Dedifferentiated amniotic fluid mesenchymal stem cell (primary cell): ENCODE measurements at regions not wholly inside any gene's neighbourhood (a gene's known extent, or its start where the extent isn't known, plus 50 kb on each side); places are given as distances from the start of the nearest gene placed in this dataset.
"Not testable (repeated sequence)": the region's sequence is repeated elsewhere in the genome, so short reads cannot be mapped to it uniquely, and the experiment has no call there.

ENCODE experiments used
- DNase-seq: peaks from one replicate; pipeline ENCODE4 v3.0.0-alpha.2; 2016; ENCODE audit errors: extremely low spot score

GRCh38 chr2:120498576-120499394 is 152.8 kb downstream of the INHBB start:
- no peak for DNase-seq

- DNase-seq, result no peak
These were observed 154.0 kb downstream of the INHBB start for GRCh38 chr2:120499784-120500495.

DNA sequence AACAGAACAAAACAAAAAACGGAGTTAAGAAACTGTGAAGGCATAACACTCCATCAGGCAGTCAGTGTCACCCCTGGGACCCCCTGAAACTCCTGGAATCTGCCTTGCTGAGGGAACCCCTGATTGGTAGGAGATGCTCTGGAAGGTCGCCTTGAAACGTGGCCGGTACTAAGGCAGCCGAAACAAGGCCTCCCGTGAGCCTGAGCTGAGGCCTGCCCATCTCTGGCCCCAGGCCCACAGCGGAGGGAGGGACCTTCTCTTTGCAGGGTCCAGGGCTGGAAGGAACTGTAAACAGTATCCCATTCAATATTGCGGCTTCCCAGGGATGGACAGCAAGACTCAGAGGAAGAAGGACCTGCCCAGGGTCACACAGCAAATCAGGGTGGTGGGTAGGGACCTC is 155.7 kb downstream of the INHBB start:
- DNase-seq, result no peak

- DNase-seq, result no peak
These were observed 156.4 kb downstream of the INHBB start for GRCh38 chr2:120502357-120502756.

DNA sequence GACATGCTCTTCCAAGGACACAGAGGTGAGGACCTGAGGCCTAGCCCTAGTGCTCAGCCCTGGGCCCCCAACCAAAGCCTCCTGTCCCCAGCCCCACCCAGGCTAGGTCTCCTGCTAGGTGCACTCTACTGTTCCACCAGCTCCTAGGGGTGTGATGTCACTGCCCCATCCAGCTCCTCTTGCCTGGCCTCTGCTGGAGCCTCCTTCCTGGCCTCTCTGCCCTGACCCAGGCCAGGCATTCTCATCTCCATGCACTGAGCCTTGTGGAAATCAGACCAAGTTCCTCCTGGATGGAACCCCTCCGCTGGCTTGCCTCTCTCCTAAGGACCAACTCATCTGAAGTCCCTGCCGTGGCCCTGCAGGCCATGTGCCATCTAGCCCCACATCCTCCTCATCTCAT is 156.8 kb downstream of the INHBB start:
- DNase-seq, result no peak

DNA sequence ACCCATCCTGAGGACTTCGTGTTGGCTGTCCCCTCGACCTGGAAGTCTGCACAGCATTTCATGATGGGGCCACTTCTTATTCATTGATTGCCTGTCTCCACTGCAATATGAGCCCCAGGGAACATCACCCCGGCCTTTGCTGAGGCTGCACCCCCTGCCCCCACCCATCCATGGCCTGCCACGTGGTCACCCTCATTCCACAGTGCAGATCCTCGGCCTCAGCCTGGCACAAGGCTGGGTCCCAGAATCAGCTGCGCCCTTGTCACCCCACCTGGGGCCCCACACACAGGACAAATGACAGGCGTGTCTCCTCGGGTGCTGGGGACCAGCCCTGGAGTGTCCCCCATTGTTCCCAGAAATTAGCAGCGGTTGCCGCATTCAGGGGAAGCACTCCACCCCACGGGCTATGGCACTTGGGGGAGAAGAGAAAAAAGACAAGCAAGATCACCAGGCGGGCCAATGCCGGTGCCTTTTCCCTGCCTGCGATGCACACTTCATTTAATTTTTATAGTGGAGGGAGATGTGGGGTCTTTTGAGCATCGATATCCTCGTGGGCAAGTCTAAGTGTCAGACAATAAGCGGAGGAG is 157.4 kb downstream of the INHBB start:
- no peak for DNase-seq

- no peak for DNase-seq
These were observed 158.0 kb downstream of the INHBB start for GRCh38 chr2:120503793-120504571.

DNA sequence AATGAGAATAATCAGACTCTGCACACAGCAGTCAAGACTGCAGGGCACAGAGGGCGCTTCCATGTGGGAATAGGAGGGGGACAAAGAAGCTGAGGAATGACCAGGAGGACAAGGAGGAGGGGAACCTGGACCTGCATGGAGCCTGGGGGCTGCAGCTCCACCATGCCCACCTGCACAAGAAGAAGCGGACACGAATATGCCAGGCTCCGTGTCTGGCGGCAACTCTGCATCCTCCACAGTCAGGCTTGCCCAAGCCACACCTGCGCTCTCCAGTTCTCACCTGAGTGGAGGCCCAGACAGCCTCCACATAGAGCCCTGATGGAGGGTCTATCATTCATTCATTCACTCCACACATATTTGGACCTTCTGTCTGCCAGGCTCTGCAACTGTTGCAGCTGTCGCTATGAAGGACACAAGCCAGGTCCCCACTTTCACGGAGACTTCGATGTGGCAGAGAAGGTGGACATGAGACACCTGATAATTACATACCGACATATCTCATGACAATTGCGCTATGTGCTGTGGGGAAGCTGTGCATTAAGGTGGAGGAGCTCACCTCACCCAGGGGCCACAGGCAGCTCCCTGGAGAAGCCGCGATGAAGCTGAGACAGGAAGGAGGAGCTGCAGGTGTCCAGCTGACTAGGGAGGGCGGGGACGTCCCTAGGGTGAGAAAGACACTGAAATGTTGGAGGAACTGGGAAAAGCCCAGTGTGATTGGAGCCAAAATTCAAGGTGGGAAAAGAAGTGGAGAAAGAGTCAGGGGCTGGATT is 159.2 kb downstream of the INHBB start:
- DNase-seq, result no peak

GRCh38 chr2:120508567-120509041 is 162.7 kb downstream of the INHBB start:
- no peak for DNase-seq

- no peak for DNase-seq
These were observed 163.4 kb downstream of the INHBB start for GRCh38 chr2:120509213-120509815.

- no peak for DNase-seq
These were observed 164.2 kb downstream of the INHBB start for GRCh38 chr2:120509991-120510735.

DNA sequence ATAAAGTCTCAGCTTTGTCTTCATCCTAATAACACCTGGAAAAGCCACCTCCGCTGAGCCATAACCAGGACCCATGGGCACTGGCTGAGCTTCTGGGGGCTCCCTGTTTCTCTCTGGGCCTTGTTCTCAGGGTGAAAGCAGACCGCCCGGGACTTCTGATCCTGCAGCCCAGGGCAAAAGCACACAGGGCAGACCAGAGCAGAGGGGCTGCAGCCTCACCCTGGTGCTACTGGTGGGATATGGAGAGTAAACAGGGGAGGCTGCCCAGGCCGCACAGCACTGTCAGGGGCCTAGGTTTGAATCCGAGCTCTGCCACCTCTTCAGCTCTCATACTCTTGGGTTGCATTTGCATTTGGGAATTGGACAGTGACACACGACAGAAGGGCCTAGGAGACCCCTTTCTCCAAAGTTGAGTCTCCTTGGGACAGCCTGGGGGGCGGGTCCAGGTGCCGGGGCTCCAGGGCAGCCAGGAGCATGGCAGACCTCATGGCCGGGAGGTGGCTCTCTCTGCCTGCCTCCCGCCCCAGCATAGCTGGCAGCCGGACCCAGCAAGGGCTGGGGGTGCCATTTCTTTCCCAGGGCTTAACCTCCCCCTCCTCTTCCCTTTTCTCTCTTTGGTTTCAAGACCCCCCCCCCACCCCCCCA is 164.9 kb downstream of the INHBB start:
- DNase-seq, result no peak

GRCh38 chr2:120511536-120511935 is 165.6 kb downstream of the INHBB start:
- DNase-seq, result no peak

DNA sequence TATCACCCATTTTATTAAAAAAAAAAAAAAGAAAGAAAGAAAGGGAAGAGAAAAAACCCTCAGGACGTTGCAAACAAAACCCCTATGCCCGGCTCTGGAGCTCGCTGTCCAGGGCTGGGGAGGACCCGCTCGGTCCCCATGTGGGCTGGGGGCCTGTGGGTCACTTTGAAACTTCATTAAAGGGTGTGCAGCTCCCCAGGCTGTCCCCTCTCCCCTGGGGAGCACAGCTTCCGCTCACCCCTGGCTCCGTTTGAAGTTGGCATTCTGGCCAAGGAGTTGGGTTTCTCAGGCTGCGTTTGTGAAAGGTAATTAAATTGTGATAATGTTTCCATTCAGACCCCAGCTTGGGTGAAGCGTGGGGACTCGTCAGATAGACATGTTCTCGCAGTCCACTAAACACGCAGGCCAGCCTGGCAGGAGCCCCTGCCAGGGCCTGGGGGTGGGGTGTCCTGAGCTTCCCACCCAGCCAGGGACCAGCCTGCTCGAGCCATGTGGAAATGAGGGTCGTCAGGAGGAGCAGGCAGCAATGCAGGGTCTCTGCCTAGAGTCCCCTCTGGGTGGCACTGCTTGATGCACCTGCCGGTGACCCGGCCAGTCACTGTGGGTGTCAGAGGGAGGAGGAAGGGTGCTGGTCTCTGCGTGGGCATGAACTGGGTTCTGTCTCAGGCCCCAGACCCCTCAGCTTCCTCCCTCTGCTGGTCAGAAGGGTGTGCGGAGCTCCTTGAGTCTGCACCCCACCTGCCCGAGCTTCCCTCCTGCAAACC is 166.2 kb downstream of the INHBB start:
- DNase-seq, result no peak

GRCh38 chr2:120513776-120514357 is 167.9 kb downstream of the INHBB start:
- no peak for DNase-seq

DNA sequence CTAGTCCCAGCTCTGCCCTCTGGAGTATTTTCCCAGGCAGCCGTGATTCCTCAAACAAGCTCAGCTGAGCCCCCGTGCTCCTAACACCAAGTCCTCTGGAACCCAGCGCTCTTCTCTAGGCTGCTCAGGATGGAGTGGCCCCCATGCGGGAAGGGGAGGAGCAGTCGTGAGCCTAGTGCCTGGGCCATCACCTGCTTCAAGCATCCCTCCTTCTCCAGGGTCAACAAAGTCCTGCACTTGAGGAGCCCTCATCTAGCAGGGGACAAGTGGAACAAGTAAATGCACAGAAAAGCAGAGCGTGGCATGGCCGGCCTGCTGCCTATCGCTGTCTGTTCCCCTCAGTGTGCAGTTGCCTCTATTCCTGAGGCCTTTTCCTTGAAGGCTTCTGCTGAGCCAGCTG is 168.6 kb downstream of the INHBB start:
- no peak for DNase-seq

DNA sequence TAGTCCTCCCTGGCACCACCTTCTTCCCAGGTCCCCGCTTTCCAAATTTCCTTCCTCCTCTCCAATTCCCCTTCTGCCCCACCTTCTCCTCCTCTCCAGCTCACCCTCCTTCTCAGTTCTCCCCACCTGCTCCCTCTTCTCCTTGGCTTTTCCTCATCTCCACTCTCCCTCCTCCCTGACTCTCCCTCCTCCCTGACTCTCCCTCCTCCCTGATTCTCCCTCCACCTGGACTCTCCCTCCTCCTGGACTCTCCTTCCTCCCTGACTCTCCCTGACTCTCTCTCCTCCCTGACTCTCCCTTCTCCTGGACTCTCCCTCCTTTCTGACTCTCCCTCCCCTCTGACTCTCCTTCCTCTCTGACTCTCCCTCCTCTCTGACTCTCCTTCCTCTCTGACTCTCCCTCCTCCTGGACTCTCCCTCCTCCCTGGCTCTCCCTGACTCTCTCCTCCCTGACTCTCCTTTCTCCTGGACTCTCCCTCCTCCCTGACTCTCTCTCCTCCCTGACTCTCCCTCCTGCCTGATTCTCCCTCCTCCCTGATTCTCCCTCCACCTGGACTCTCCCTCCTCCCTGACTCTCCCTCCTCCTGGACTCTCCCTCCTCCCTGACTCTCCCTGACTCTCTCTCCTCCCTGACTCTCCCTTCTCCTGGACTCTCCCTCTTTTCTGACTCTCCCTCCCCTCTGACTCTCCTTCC is 169.3 kb downstream of the INHBB start:
- DNase-seq, result not testable (repeated sequence)
